ENCODE measurements at regions not wholly inside any gene's neighbourhood (a gene's known extent, or its start where the extent isn't known, plus 50 kb on each side); places are given as distances from the start of the nearest gene placed in this dataset.

DNA sequence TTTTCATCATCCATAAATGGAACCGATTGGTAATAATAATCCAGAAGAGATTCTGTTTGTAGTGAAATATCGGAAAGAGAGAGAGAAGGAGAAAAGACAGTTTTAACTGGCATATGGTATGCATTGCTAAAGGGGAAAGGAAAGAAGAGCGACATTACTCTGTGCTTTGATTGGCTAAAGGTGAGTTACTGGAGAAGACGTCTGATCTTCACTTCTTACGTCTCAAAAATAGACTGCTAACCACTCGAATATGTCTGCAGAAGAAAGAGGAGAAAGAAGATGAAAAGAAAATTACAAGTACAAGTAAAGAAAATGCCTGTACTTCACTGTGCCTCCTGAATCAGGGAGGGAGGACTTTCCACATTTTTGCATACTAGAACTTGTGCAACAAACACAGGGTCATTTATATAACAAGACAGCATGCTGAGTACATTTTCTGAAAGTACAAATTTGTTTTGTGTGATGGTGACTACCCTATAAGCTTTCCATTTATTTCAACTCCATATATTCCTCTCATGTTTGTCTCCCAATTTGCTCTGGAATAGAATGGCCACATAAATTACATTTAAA, 787.2 kb downstream of the RNF144A start:
- TF ChIP-seq POLR2AphosphoS5 (IDR thresholded peaks at IDR 0.05; ENCODE audit: low read depth, low read length): no peak
- TF ChIP-seq TAF1 (IDR thresholded peaks at IDR 0.05; ENCODE audit: low read depth, low read length): no peak
- no peak for TF ChIP-seq POLR2A (IDR thresholded peaks at IDR 0.05; ENCODE audit: low read depth, low read length)
- no peak for TF ChIP-seq POU2F2 (IDR thresholded peaks at IDR 0.05; ENCODE audit: low read depth, low read length)
- no peak for TF ChIP-seq SPI1 (IDR thresholded peaks at IDR 0.05; ENCODE audit: low read depth, low read length)
- TF ChIP-seq PAX5 (IDR thresholded peaks at IDR 0.05; ENCODE audit: insufficient read depth, low read length, severe bottlenecking): no peak

Data from GM12891 (cell line).